Fibroblast of the aortic adventitia (primary cell): ENCODE measurements at regions not wholly inside any gene's neighbourhood (a gene's known extent, or its start where the extent isn't known, plus 50 kb on each side); places are given as distances from the start of the nearest gene placed in this dataset.

Experiments used
- DNase-seq: peaks from one replicate; pipeline ENCODE4 v3.0.0-alpha.2; 2010; ENCODE audit warnings: low read depth
- H3K4me3 ChIP-seq: 2 replicates; pipeline ENCODE4 v1.5.1; 2011; ENCODE audit warnings: low read depth, mild to moderate bottlenecking, control low read depth, low read length, moderate library complexity
- CTCF ChIP-seq: IDR thresholded peaks from 2 replicates; pipeline ENCODE4 v1.5.1; 2011; ENCODE audit warnings: mild to moderate bottlenecking, low read length, control low read depth, inconsistent platforms; ENCODE audit not compliant: insufficient read depth

GRCh38 chr7:115349635-115350034, 427.7 kb downstream of the MDFIC start:
- H3K4me3 ChIP-seq: no peak overlapping the region
- no peak for DNase-seq
- TF ChIP-seq CTCF: no peak

GRCh38 chr7:115346685-115347084, 424.8 kb downstream of the MDFIC start:
- no peak for DNase-seq
- no peak for TF ChIP-seq CTCF
- H3K4me3 ChIP-seq: no peak overlapping the region

- peak; percentile 91 for DNase-seq
- TF ChIP-seq CTCF: peak; percentile 52
- H3K4me3 ChIP-seq: no peak overlapping the region
Measured at GRCh38 chr7:115340828-115341227, 418.9 kb downstream of the MDFIC start.

GRCh38 chr7:115338016-115338415, 416.1 kb downstream of the MDFIC start:
- TF ChIP-seq CTCF: no peak
- no peak overlapping the region for H3K4me3 ChIP-seq
- no peak for DNase-seq

GRCh38 chr7:115332691-115333090, 410.8 kb downstream of the MDFIC start:
- no peak overlapping the region for H3K4me3 ChIP-seq
- peak; percentile 18 for DNase-seq
- TF ChIP-seq CTCF: no peak

- DNase-seq: no peak
- H3K4me3 ChIP-seq: no peak overlapping the region
- TF ChIP-seq CTCF: no peak
Measured at GRCh38 chr7:115329006-115329405, 407.1 kb downstream of the MDFIC start.

- DNase-seq: no peak
Measured at GRCh38 chr7:115328018-115328417, 406.1 kb downstream of the MDFIC start.

More at GRCh38 chr7:115328018-115328417, 406.1 kb downstream of the MDFIC start:
- H3K4me3 ChIP-seq: no peak overlapping the region
- TF ChIP-seq CTCF: no peak
